Adrenal gland (tissue), 9 donors: ENCODE measurements at regions not wholly inside any gene's neighbourhood (a gene's known extent, or its start where the extent isn't known, plus 50 kb on each side); places are given as distances from the start of the nearest gene placed in this dataset.

Experiments used
- DNase-seq, 7 donors: peaks; one replicate each; pipeline ENCODE4 v3.0.0-alpha.2; 2019 to 2020
- H3K27ac ChIP-seq, 5 donors: fragments of 200-600 bp; sonication (generic) in 4 of 5; 1 replicate in 3 of 5; 2 replicates in 2 of 5; pipeline versions ENCODE4 v1.5.1 to v1.8.0; 2016 to 2020; ENCODE audit warnings: mild to moderate bottlenecking in 1 of 5
- H3K27me3 ChIP-seq: fragments of 200-600 bp; 2 replicates; pipeline ENCODE4 v1.8.0; 2021
- H3K36me3 ChIP-seq, 2 donors: fragments of 200-600 bp; replicated peaks in 1 of 2; 1 replicate in 1 of 2; 2 replicates in 1 of 2; pipeline versions ENCODE4 v1.5.1 to v1.8.0; 2018 to 2022
- H3K4me1 ChIP-seq, 2 donors: fragments of 200-600 bp; replicated peaks in 1 of 2; 1 replicate in 1 of 2; 2 replicates in 1 of 2; pipeline versions ENCODE4 v1.5.1 to v1.8.0; 2018 to 2021
- H3K4me3 ChIP-seq, 4 donors: fragments of 200-600 bp; sonication (generic) in 3 of 4; one replicate each; pipeline ENCODE4 v1.5.1; 2016 to 2018
- H3K9me3 ChIP-seq, 3 donors: fragments of 200-600 bp; sonication (generic) in 1 of 3; replicated peaks in 1 of 3; 1 replicate in 2 of 3; 2 replicates in 1 of 3; pipeline versions ENCODE4 v1.5.1 to v1.8.0; 2016 to 2021
- CTCF ChIP-seq, 6 experiments: fragments of 450-650 bp in 4 of 6; fragments of 200-600 bp in 2 of 6; sonication (generic) in 1 of 6; IDR thresholded peaks; 1 replicate in 5 of 6; 2 replicates in 1 of 6; pipeline versions ENCODE4 v1.5.1 to v1.8.0; 2016 to 2021; ENCODE audit warnings: antibody characterized with exemption in 6 of 6, mild to moderate bottlenecking in 2 of 6, moderate library complexity in 1 of 6
- POLR2A ChIP-seq, 2 donors: fragments of 450-650 bp; IDR thresholded peaks; one replicate each; pipeline ENCODE4 v1.6.1; 2017; ENCODE audit warnings: antibody characterized with exemption in 2 of 2, mild to moderate bottlenecking in 2 of 2, moderate library complexity in 1 of 2
- WGBS, 4 donors: extraction: QIAGEN DNeasy Blood & Tissue Kit in 2 of 4; methylation state at CpG; one replicate each; pipeline versions ENCODE4 v1.1.5 to v1.1.7; 2013 to 2017; 5-methylcytosine and 5-hydroxymethylcytosine counted together
- intact Hi-C, 2 donors: fragments of 100-400 bp; cut with DNase I; formaldehyde crosslinking; loops; one replicate each; pipeline versions ENCODE4 v1.14.1 to v1.15.0; 2022 to 2023
- donor health status: healthy with polysubstance abuse.
- donor health status: Bipolar disorder and iron deficiency.
- donor health status: DM: yes; HTN: yes; CAD: no.
- donor health status: DM: no; HTN: no; CAD: no.
- donor health status: DM: no; HTN: no; CAD: no.

- Histone ChIP-seq H3K9me3 (no peaks in the 10 kb centered on the region), H3K4me1 (no peaks in the 10 kb centered on the region), H3K4me3 (no peak overlapping the region), H3K36me3 (no peaks in the 10 kb centered on the region), H3K27me3 (no peaks in the 10 kb centered on the region), H3K27ac (no peak overlapping the region)
- no peak for DNase-seq
- TF ChIP-seq CTCF (IDR thresholded peaks at IDR 0.05) (no peak), POLR2A (IDR thresholded peaks at IDR 0.05) (no peak)
- intact Hi-C loops, result no loop called here
- 71 to 79% (median 75%) methylated on average over 4 to 5 of the region's 5 CpGs for WGBS, 4 donors
Observed at GRCh38 chr2:15082105-15083058, 449.9 kb downstream of the LRATD1 start.

- H3K4me1 ChIP-seq, result no peaks in the 10 kb centered on the region
- no peak for DNase-seq
- no peak overlapping the region for H3K27ac ChIP-seq
- intact Hi-C loops, result no loop called here
- H3K9me3 ChIP-seq, result no peaks in the 10 kb centered on the region
- WGBS, 4 donors, result 83 to 90% (median 87%) methylated on average over 20 to 33 of the region's 33 CpGs
- no peaks in the 10 kb centered on the region for H3K36me3 ChIP-seq
- no peaks in the 10 kb centered on the region for H3K27me3 ChIP-seq
- TF ChIP-seq POLR2A (IDR thresholded peaks at IDR 0.05) (no peak), CTCF (IDR thresholded peaks at IDR 0.05) (no peak)
- H3K4me3 ChIP-seq, result no peak overlapping the region
Observed at GRCh38 chr2:15084826-15085489, 452.4 kb downstream of the LRATD1 start.

GRCh38 chr2:15092181-15092580 lies 459.7 kb downstream of the LRATD1 start:
- Histone ChIP-seq H3K4me1 (no peaks in the 10 kb centered on the region), H3K9me3 (no peaks in the 10 kb centered on the region), H3K27ac (no peak overlapping the region), H3K27me3 (no peaks in the 10 kb centered on the region), H3K4me3 (no peak overlapping the region), H3K36me3 (no peaks in the 10 kb centered on the region)
- DNase-seq, result no peak
- no peak for TF ChIP-seq POLR2A (IDR thresholded peaks at IDR 0.05)
- intact Hi-C loops, result no loop called here
- 69 to 85% (median 79%) methylated on average over 1 of the region's 1 CpG for WGBS, 4 donors

GRCh38 chr2:15092691-15093090 lies 460.2 kb downstream of the LRATD1 start:
- Histone ChIP-seq H3K4me1 (no peaks in the 10 kb centered on the region), H3K27ac (no peak overlapping the region), H3K4me3 (no peak overlapping the region), H3K9me3 (no peaks in the 10 kb centered on the region), H3K27me3 (no peaks in the 10 kb centered on the region), H3K36me3 (no peaks in the 10 kb centered on the region)
- intact Hi-C loops, result no loop called here
- DNase-seq, result no peak
- TF ChIP-seq CTCF (IDR thresholded peaks at IDR 0.05) (no peak), POLR2A (IDR thresholded peaks at IDR 0.05) (no peak)
- 70 to 87% (median 76%) methylated on average over 6 of the region's 6 CpGs for WGBS, 4 donors
